Lower leg skin (tissue), 4 donors: ENCODE measurements at regions not wholly inside any gene's neighbourhood (a gene's known extent, or its start where the extent isn't known, plus 50 kb on each side); places are given as distances from the start of the nearest gene placed in this dataset.

ENCODE experiments used
- DNase-seq, 2 donors: peaks; one replicate each; pipeline ENCODE4 v3.0.0-alpha.2; 2019; ENCODE audit warnings: low spot score in 2 of 2
- H3K4me3 ChIP-seq: fragments of 200-600 bp; sonication (generic); 2 replicates; pipeline ENCODE4 v1.5.1; 2017; ENCODE audit warnings: mild to moderate bottlenecking, low read depth; ENCODE audit not compliant: poor library complexity, severe bottlenecking
- POLR2A ChIP-seq, 2 donors: fragments of 450-650 bp; IDR thresholded peaks; one replicate each; pipeline ENCODE4 v1.6.1; 2016 to 2017; ENCODE audit warnings: antibody characterized with exemption in 2 of 2, mild to moderate bottlenecking in 1 of 2, moderate library complexity in 1 of 2
- WGBS, 2 donors: methylation state at CpG; one replicate each; pipeline ENCODE4 v1.1.5; 2018; 5-methylcytosine and 5-hydroxymethylcytosine counted together
- intact Hi-C: fragments of 100-400 bp; cut with DNase I; formaldehyde crosslinking; loops from one replicate; pipeline ENCODE4 v1.15.0; 2023; ENCODE audit warnings: low total_unique reads
- TF ChIP-seq, protein P1 (sequence below), 3 donors: fragments of 450-650 bp; IDR thresholded peaks; one replicate each; pipeline ENCODE4 v1.5.1; 2016; ENCODE audit warnings: antibody characterized with exemption in 3 of 3, mild to moderate bottlenecking in 3 of 3, moderate library complexity in 2 of 3

DNA sequence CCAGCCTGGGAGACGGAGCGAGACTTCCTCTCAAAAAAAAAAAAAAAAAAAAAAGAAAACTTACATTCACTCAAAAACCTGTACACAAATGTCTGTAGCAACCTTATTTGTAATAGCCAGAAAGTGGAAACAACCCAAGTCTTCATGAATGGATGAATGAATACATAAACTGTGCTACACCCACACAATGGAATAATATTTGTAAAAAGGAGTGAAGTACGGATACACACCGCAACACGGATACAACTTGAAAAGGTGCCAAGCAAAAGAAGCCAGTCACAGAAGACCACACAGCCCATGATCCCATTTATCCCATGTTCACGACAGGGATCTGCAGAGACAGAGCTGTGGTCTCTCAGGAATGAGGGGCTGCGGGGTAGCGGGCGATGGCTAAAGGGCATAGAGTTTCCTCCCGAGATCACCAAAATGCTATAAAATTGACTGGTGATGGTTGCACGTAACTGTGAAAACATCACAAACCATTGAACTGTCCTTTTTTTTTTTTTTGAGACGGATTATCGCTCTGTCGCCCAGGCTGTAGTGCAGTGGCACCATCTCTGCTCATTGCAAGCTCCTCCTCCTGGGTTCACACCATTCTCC lies 76.2 kb upstream of the COL5A1 start:
- no peak for DNase-seq
- intact Hi-C loops = no loop called here
- no peak for TF ChIP-seq POLR2A (IDR thresholded peaks at IDR 0.05)
- TF ChIP-seq, protein P1, sequence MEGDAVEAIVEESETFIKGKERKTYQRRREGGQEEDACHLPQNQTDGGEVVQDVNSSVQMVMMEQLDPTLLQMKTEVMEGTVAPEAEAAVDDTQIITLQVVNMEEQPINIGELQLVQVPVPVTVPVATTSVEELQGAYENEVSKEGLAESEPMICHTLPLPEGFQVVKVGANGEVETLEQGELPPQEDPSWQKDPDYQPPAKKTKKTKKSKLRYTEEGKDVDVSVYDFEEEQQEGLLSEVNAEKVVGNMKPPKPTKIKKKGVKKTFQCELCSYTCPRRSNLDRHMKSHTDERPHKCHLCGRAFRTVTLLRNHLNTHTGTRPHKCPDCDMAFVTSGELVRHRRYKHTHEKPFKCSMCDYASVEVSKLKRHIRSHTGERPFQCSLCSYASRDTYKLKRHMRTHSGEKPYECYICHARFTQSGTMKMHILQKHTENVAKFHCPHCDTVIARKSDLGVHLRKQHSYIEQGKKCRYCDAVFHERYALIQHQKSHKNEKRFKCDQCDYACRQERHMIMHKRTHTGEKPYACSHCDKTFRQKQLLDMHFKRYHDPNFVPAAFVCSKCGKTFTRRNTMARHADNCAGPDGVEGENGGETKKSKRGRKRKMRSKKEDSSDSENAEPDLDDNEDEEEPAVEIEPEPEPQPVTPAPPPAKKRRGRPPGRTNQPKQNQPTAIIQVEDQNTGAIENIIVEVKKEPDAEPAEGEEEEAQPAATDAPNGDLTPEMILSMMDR (IDR thresholded peaks at IDR 0.05) = no peak

DNA sequence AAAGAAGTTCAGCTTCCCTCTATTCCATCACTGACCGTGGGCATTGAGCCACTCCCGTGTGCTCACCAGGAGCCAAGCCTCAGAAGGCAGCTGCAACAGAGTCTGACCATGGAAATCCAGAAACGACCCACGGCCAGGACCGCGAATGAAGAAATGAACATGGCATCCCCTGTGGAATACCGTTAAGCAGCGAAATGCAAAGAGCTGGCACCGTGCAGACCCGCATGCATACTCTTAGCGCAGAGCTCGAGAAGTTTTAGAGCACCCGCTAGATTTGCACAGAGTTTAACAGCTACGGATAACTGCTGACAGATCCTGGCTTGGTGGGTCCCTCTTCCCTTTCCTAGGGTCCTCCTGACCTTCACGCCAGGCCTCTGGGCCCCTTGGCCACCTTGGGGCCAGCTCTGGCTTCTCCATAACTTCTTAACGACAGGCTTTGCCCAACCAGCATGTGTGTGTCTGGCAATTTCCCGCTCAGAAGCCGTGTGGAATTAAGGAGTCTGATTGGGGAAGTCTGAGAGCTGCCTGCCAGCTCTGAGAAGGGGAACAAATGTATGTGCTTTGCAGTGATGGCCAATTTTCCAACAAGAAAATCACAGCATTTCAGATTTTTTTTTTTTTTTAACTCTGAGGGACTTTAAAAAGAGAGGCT lies 75.3 kb upstream of the COL5A1 start:
- peak in 1 of 2 donors; percentile 70 for DNase-seq
- intact Hi-C loops = no loop called here
- WGBS, 2 donors = 87 to 89% methylated on average over 18 of the region's 18 CpGs
- H3K4me3 ChIP-seq = no peak overlapping the region
- TF ChIP-seq, protein P1 (IDR thresholded peaks at IDR 0.05) = no peak
- TF ChIP-seq POLR2A (IDR thresholded peaks at IDR 0.05) = no peak

More for the DNA sequence above, 76.2 kb upstream of the COL5A1 start:
- no peak overlapping the region for H3K4me3 ChIP-seq
- 85 to 89% methylated on average over 14 of the region's 14 CpGs for WGBS, 2 donors

GRCh38 chr9:134566936-134567335 lies 74.7 kb upstream of the COL5A1 start:
- TF ChIP-seq, protein P1 (IDR thresholded peaks at IDR 0.05) = no peak
- TF ChIP-seq POLR2A (IDR thresholded peaks at IDR 0.05) = no peak
- DNase-seq = peak in 1 of 2 donors; percentile 63
- 89 to 92% methylated on average over 5 of the region's 5 CpGs for WGBS, 2 donors
- intact Hi-C loops = no loop called here
- no peak overlapping the region for H3K4me3 ChIP-seq

DNA sequence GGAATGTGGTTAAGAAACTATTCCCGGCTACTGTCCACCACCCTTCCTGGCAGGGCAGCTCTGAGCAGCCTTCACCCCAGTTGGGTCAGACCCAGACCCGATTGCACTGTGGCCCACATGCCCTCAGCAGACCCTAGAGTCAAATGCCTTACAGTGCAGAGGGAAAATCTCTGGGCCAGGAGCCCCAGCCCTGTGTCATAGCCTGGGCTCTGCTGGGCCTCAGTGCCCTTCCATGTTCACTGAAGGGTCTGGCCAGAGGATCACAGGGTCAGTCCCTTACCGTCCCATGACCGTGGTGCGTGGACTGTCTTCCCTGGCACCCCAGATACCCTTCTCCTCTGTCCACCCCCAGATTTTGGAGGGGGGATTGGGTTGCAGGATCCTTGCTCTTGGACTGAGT lies 73.5 kb upstream of the COL5A1 start:
- no peak for TF ChIP-seq POLR2A (IDR thresholded peaks at IDR 0.05)
- TF ChIP-seq, protein P1 (IDR thresholded peaks at IDR 0.05) = no peak
- H3K4me3 ChIP-seq = no peak overlapping the region
- peak in 1 of 2 donors; percentile 73 for DNase-seq
- 80 to 81% methylated on average over 4 to 5 of the region's 5 CpGs for WGBS, 2 donors
- intact Hi-C loops = no loop called here

GRCh38 chr9:134568811-134569210 lies 72.8 kb upstream of the COL5A1 start:
- no peak overlapping the region for H3K4me3 ChIP-seq
- no peak for DNase-seq
- no peak for TF ChIP-seq POLR2A (IDR thresholded peaks at IDR 0.05)
- TF ChIP-seq, protein P1 (IDR thresholded peaks at IDR 0.05) = no peak
- intact Hi-C loops = no loop called here
- WGBS, 2 donors = 74 to 80% methylated on average over 3 of the region's 3 CpGs
